ENCODE measurements at regions not wholly inside any gene's neighbourhood (a gene's known extent, or its start where the extent isn't known, plus 50 kb on each side); places are given as distances from the start of the nearest gene placed in this dataset.

GRCh38 chr1:37157634-37158033, 123.3 kb upstream of the GRIK3 start:
- no peak for TF ChIP-seq CTCF (IDR thresholded peaks at IDR 0.05)
- DNase-seq (peak in 1 of 2 donors; percentile 56), ATAC-seq (peak; percentile 15 to 87 (median 76))
- Histone ChIP-seq H3K27me3 (ENCODE audit: insufficient read depth in 3 of 3, low read length in 2 of 3) (no peaks in the 10 kb centered on the region), H3K27ac (no peak overlapping the region), H3K4me3 (no peak overlapping the region), H3K36me3 (ENCODE audit: insufficient read depth in 1 of 2, low read depth in 1 of 2) (no peaks in the 10 kb centered on the region), H3K4me1 (no peaks in the 10 kb centered on the region), H3K9me3 (peaks cover 9% of the 10 kb centered on the region)
- 36 to 57% (median 45%) methylated on average over 5 of the region's 5 CpGs for WGBS, 3 donors
- intact Hi-C loops (cut with DNase I) = no loop called here

- Histone ChIP-seq H3K4me3 (no peak overlapping the region), H3K27me3 (ENCODE audit: insufficient read depth in 3 of 3, low read length in 2 of 3) (no peaks in the 10 kb centered on the region), H3K36me3 (ENCODE audit: insufficient read depth in 1 of 2, low read depth in 1 of 2) (no peaks in the 10 kb centered on the region), H3K4me1 (no peaks in the 10 kb centered on the region), H3K9me3 (peaks cover 9% of the 10 kb centered on the region), H3K27ac (no peak overlapping the region)
- TF ChIP-seq CTCF (IDR thresholded peaks at IDR 0.05) = no peak
- ATAC-seq (peak in 2 of 4 donors; percentile 20 to 35), DNase-seq (no peak)
- intact Hi-C loops (cut with DNase I) = no loop called here
- WGBS, 3 donors = 66 to 68% (median 67%) methylated on average over 5 of the region's 5 CpGs
Observed at GRCh38 chr1:37158113-37158749, 123.9 kb upstream of the GRIK3 start.

GRCh38 chr1:37159102-37159501, 124.8 kb upstream of the GRIK3 start:
- Histone ChIP-seq H3K9me3 (peaks cover 9% of the 10 kb centered on the region), H3K4me1 (no peaks in the 10 kb centered on the region), H3K27me3 (ENCODE audit: insufficient read depth in 3 of 3, low read length in 2 of 3) (no peaks in the 10 kb centered on the region), H3K36me3 (ENCODE audit: insufficient read depth in 1 of 2, low read depth in 1 of 2) (no peaks in the 10 kb centered on the region), H3K4me3 (no peak overlapping the region), H3K27ac (no peak overlapping the region)
- no peak for TF ChIP-seq CTCF (IDR thresholded peaks at IDR 0.05)
- DNase-seq (no peak), ATAC-seq (no peak)
- WGBS, 3 donors = 86 to 94% (median 90%) methylated on average over 1 of the region's 1 CpG
- intact Hi-C loops (cut with DNase I) = no loop called here

DNA sequence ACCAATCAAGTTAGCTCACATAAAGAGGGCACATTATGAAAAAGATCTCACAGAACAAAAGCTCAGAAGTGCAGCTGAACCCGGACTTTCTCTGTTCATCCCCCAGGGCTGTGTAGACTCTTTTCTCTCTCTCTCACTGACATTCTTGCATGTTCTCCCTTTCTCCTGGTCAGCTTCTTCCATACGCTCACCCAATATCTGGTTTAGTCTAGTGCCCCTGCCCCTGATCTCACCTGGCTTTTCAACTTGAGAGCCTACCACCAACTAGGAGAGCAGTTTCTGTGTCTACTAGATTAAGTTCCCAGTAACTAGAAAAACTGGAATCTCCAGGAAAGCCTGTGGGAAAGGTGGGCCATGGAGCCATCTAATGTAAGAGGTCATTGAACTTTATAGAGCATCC, 126.9 kb upstream of the GRIK3 start:
- H3K36me3 ChIP-seq (ENCODE audit: insufficient read depth in 1 of 2, low read depth in 1 of 2) = no peaks in the 10 kb centered on the region
- no peak overlapping the region for H3K27ac ChIP-seq
- ATAC-seq (no peak), DNase-seq (no peak)
- peaks cover 9% of the 10 kb centered on the region for H3K9me3 ChIP-seq
- WGBS, 3 donors = 84 to 92% (median 86%) methylated on average over 2 of the region's 2 CpGs
- intact Hi-C loops (cut with DNase I) = no loop called here
- H3K4me3 ChIP-seq = no peak overlapping the region
- no peak for TF ChIP-seq CTCF (IDR thresholded peaks at IDR 0.05)
- H3K4me1 ChIP-seq = no peaks in the 10 kb centered on the region
- no peaks in the 10 kb centered on the region for H3K27me3 ChIP-seq (ENCODE audit: insufficient read depth in 3 of 3, low read length in 2 of 3)

GRCh38 chr1:37162059-37162458, 127.7 kb upstream of the GRIK3 start:
- H3K27ac ChIP-seq = no peak overlapping the region
- no peak for TF ChIP-seq CTCF (IDR thresholded peaks at IDR 0.05)
- H3K36me3 ChIP-seq (ENCODE audit: insufficient read depth in 1 of 2, low read depth in 1 of 2) = no peaks in the 10 kb centered on the region
- intact Hi-C loops (cut with DNase I) = no loop called here
- H3K9me3 ChIP-seq = peaks cover 9% of the 10 kb centered on the region
- no peak overlapping the region for H3K4me3 ChIP-seq
- no peak for ATAC-seq
- no peak for DNase-seq
- no peaks in the 10 kb centered on the region for H3K4me1 ChIP-seq
- no peaks in the 10 kb centered on the region for H3K27me3 ChIP-seq (ENCODE audit: insufficient read depth in 3 of 3, low read length in 2 of 3)

Data from psoas muscle (tissue), 7 donors.